ENCODE measurements at regions not wholly inside any gene's neighbourhood (a gene's known extent, or its start where the extent isn't known, plus 50 kb on each side); places are given as distances from the start of the nearest gene placed in this dataset.
"Not testable (repeated sequence)": the region's sequence is repeated elsewhere in the genome, so short reads cannot be mapped to it uniquely, and the experiment has no call there.

DNA sequence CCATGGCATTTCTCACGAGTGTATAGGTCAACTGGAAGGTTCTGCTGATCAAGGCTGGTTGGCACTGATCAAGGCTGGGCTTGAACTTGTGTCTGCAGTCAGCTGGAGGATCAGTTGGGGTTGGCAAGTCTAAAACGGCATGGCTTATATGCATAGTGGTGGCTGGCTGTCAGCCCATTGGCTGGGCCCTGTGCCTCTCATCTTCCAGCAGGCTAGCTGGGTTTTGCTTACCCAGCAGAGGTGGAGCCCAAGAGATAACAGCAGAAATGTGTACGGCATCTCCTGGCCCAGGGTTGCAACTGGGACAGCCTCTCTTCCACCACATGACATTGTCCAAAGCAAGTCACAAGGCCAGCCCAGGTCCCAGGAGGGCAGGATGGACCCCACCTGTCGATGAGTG, 158.2 kb downstream of the BMP7 start:
- Histone ChIP-seq H3K14ac (ENCODE audit: low read length) (no peak overlapping the region), H2BK120ac (ENCODE audit: insufficient read depth, low read length, poor library complexity) (no peak overlapping the region), H4K12ac (ENCODE audit: low read depth, low read length) (no peak overlapping the region), H3K27ac (ENCODE audit: low read depth, low read length) (no peak overlapping the region), H2AK5ac (ENCODE audit: low read length) (no peak overlapping the region), H3K4me1 (ENCODE audit: control insufficient read depth in 1 of 2, insufficient read depth in 2 of 2, low read length in 2 of 2) (no peaks in the 10 kb centered on the region), H2BK5ac (ENCODE audit: low read depth, low read length, poor library complexity) (no peak overlapping the region), H3K79me1 (ENCODE audit: low read length) (no peaks in the 10 kb centered on the region), H3K9me3 (ENCODE audit: insufficient read depth, low read depth, low read length) (no peaks in the 10 kb centered on the region), H4K8ac (ENCODE audit: low read depth, low read length) (no peak overlapping the region), H3K18ac (ENCODE audit: low read length) (no peak overlapping the region), H3K79me2 (ENCODE audit: control insufficient read depth, insufficient read depth, low read length, poor library complexity) (no peaks in the 10 kb centered on the region), H4K91ac (ENCODE audit: low read depth, low read length) (no peak overlapping the region), H2BK12ac (ENCODE audit: low read length) (no peak overlapping the region), H3K36me3 (ENCODE audit: control insufficient read depth in 1 of 2, insufficient read depth in 2 of 2, low read length in 2 of 2) (no peaks in the 10 kb centered on the region), H3K23ac (ENCODE audit: low read length) (no peak overlapping the region), H2AFZ (ENCODE audit: insufficient read depth, low read length, poor library complexity) (no peak overlapping the region), H3K4me3 (ENCODE audit: low read depth, low read length) (no peak overlapping the region), H3K9ac (ENCODE audit: low read length) (no peak overlapping the region), H3K4ac (ENCODE audit: low read depth, low read length) (no peak overlapping the region), H3K27me3 (ENCODE audit: insufficient read depth, low read length) (no peaks in the 10 kb centered on the region), H3K4me2 (ENCODE audit: low read length) (no peak overlapping the region)
- WGBS (ENCODE audit: extremely low coverage, insufficient coverage, insufficient read length) = no CpG with 5 or more reads among the region's 4 CpGs
- DNase-seq = no peak

DNA sequence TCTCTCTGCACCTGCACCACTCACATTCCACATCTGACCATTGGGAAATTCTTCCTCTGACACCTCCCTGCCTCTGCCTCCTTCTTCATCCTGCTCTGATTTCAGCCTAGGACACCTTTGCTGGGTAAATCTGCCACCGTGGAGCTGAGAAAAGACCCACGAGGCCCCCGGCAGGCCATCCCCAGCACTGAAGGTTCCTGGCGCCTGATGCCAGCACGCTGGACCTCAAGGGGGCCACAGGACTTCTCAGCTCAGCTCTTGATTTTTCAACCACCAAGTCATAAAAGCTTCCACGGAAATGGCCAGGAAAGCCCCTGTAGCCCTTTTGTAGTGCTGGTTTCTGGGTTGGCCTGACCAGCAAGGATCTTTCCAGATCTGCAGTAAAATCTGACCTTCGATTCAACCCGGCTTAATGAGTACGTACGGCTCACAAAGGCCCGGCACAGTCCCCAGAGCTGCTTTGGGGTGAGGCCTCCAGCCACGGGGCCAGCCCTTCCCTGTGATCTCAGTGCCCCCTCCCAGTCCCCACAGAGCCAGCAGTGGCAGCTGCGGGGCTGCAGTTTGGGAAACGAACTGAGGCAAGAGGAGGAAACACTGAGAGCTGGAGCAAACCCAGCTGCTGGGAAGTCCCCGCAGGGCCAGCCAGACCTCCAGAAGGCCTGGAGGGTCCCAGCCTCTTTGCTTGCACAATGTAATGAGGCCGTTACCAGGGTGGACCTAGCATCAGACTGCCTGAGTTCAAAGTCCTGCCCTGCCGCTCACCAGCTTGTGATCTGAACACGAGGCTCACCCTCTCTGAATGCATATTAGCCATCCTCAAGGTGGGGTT, 157.5 kb downstream of the BMP7 start:
- Histone ChIP-seq H3K36me3 (ENCODE audit: control insufficient read depth in 1 of 2, insufficient read depth in 2 of 2, low read length in 2 of 2) (no peaks in the 10 kb centered on the region), H3K27ac (ENCODE audit: low read depth, low read length) (no peak overlapping the region), H3K4me2 (ENCODE audit: low read length) (no peak overlapping the region), H2BK5ac (ENCODE audit: low read depth, low read length, poor library complexity) (no peak overlapping the region), H4K12ac (ENCODE audit: low read depth, low read length) (no peak overlapping the region), H3K23ac (ENCODE audit: low read length) (no peak overlapping the region), H2BK12ac (ENCODE audit: low read length) (no peak overlapping the region), H2AFZ (ENCODE audit: insufficient read depth, low read length, poor library complexity) (no peak overlapping the region), H3K4ac (ENCODE audit: low read depth, low read length) (no peak overlapping the region), H3K18ac (ENCODE audit: low read length) (no peak overlapping the region), H3K9me3 (ENCODE audit: insufficient read depth, low read depth, low read length) (no peaks in the 10 kb centered on the region), H4K91ac (ENCODE audit: low read depth, low read length) (no peak overlapping the region), H3K9ac (ENCODE audit: low read length) (no peak overlapping the region), H3K4me3 (ENCODE audit: low read depth, low read length) (no peak overlapping the region), H2BK120ac (ENCODE audit: insufficient read depth, low read length, poor library complexity) (no peak overlapping the region), H3K79me1 (ENCODE audit: low read length) (no peaks in the 10 kb centered on the region), H4K8ac (ENCODE audit: low read depth, low read length) (no peak overlapping the region), H3K27me3 (ENCODE audit: insufficient read depth, low read length) (no peaks in the 10 kb centered on the region), H3K14ac (ENCODE audit: low read length) (no peak overlapping the region), H3K4me1 (ENCODE audit: control insufficient read depth in 1 of 2, insufficient read depth in 2 of 2, low read length in 2 of 2) (no peaks in the 10 kb centered on the region), H3K79me2 (ENCODE audit: control insufficient read depth, insufficient read depth, low read length, poor library complexity) (no peaks in the 10 kb centered on the region), H2AK5ac (ENCODE audit: low read length) (no peak overlapping the region)
- WGBS (ENCODE audit: extremely low coverage, insufficient coverage, insufficient read length) = no CpG with 5 or more reads among the region's 18 CpGs
- DNase-seq = peak in 1 of 2 donors; percentile 42

DNA sequence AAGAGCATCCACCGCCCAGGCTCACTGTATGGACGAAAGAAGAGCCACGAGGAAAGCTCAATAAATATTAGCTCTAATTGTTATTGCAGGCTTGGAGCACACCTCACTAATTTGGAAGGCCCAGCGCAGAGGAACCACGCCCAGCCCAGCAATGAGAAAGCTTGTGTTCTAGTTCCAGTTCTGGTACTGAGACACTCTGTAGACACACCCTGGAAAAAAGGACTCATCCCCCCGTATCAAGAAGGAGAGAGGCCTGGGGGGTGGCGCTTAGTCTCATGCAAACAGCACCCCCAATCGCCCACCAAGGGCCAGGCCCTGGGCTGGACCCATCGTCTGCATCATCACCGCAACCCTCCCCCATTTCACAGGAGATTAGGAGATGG, 156.9 kb downstream of the BMP7 start:
- H2BK12ac ChIP-seq (ENCODE audit: low read length) = no peak overlapping the region
- WGBS (ENCODE audit: extremely low coverage, insufficient coverage, insufficient read length) = no CpG with 5 or more reads among the region's 10 CpGs

DNA sequence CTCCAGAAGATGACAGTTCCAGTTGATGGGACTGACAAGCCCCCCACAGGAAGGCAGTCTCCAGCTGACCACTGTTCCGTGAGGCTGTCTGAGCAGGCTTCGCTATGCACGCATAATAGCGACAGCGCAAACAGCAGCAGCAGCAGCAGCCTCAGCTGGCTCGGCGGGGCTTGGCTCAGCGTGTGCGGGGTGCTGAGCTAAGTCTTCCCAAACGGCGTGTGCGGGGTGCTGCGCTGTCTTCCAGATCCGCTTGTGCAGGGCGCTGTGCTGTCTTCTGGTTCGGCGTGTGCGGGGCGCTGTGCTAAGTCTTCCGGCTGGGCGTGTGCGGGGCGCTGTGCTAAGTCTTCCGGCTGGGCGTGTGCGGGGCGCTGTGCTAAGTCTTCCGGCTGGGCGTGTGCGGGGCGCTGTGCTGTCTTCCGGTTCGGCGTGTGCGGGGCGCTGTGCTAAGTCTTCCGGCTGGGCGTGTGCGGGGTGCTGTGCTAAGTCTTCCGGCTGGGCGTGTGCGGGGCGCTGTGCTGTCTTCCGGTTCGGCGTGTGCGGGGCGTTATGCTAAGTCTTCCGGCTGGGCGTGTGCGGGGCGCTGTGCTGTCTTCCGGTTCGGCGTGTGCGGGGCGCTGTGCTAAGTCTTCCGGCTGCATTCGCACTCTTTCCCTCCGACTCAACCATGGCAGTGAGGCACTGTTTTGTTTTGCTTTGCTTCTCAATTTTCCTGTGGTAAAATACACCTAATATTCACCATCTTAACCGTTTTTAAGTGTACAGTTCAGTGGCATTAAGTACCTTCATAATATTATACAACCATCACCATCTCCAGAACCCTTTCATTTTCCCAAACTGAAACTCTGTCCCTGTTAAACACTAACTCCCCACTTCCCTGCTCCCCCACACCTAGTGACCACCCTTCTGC, 156.1 kb downstream of the BMP7 start:
- no CpG with 5 or more reads among the region's 61 CpGs for WGBS (ENCODE audit: extremely low coverage, insufficient coverage, insufficient read length)
- H3K4ac ChIP-seq (ENCODE audit: low read depth, low read length); H3K14ac ChIP-seq (ENCODE audit: low read length); H2AK5ac ChIP-seq (ENCODE audit: low read length); H4K12ac ChIP-seq (ENCODE audit: low read depth, low read length); H3K79me1 ChIP-seq (ENCODE audit: low read length); H3K18ac ChIP-seq (ENCODE audit: low read length); H2BK5ac ChIP-seq (ENCODE audit: low read depth, low read length, poor library complexity); H3K4me2 ChIP-seq (ENCODE audit: low read length); H3K9ac ChIP-seq (ENCODE audit: low read length); H3K36me3 ChIP-seq (ENCODE audit: control insufficient read depth in 1 of 2, insufficient read depth in 2 of 2, low read length in 2 of 2); H3K4me3 ChIP-seq (ENCODE audit: low read depth, low read length); H2BK12ac ChIP-seq (ENCODE audit: low read length); H2BK120ac ChIP-seq (ENCODE audit: insufficient read depth, low read length, poor library complexity); H4K91ac ChIP-seq (ENCODE audit: low read depth, low read length); H4K8ac ChIP-seq (ENCODE audit: low read depth, low read length); H3K27me3 ChIP-seq (ENCODE audit: insufficient read depth, low read length); H3K27ac ChIP-seq (ENCODE audit: low read depth, low read length); H3K79me2 ChIP-seq (ENCODE audit: control insufficient read depth, insufficient read depth, low read length, poor library complexity); H2AFZ ChIP-seq (ENCODE audit: insufficient read depth, low read length, poor library complexity); H3K9me3 ChIP-seq (ENCODE audit: insufficient read depth, low read depth, low read length); H3K23ac ChIP-seq (ENCODE audit: low read length); H3K4me1 ChIP-seq (ENCODE audit: control insufficient read depth in 1 of 2, insufficient read depth in 2 of 2, low read length in 2 of 2): not testable (repeated sequence)
- peak in 1 of 2 donors; percentile 10 for DNase-seq

More for the DNA sequence above, 156.9 kb downstream of the BMP7 start:
- Histone ChIP-seq H4K12ac (ENCODE audit: low read depth, low read length) (no peak overlapping the region), H4K8ac (ENCODE audit: low read depth, low read length) (no peak overlapping the region), H3K4me2 (ENCODE audit: low read length) (no peak overlapping the region), H3K18ac (ENCODE audit: low read length) (no peak overlapping the region), H3K9ac (ENCODE audit: low read length) (no peak overlapping the region), H3K4me3 (ENCODE audit: low read depth, low read length) (no peak overlapping the region), H3K4me1 (ENCODE audit: control insufficient read depth in 1 of 2, insufficient read depth in 2 of 2, low read length in 2 of 2) (no peaks in the 10 kb centered on the region), H3K23ac (ENCODE audit: low read length) (no peak overlapping the region), H3K27ac (ENCODE audit: low read depth, low read length) (no peak overlapping the region), H3K79me1 (ENCODE audit: low read length) (no peaks in the 10 kb centered on the region), H3K79me2 (ENCODE audit: control insufficient read depth, insufficient read depth, low read length, poor library complexity) (no peaks in the 10 kb centered on the region), H3K36me3 (ENCODE audit: control insufficient read depth in 1 of 2, insufficient read depth in 2 of 2, low read length in 2 of 2) (no peaks in the 10 kb centered on the region), H2BK5ac (ENCODE audit: low read depth, low read length, poor library complexity) (no peak overlapping the region), H3K9me3 (ENCODE audit: insufficient read depth, low read depth, low read length) (no peaks in the 10 kb centered on the region), H3K27me3 (ENCODE audit: insufficient read depth, low read length) (no peaks in the 10 kb centered on the region), H4K91ac (ENCODE audit: low read depth, low read length) (no peak overlapping the region), H2AFZ (ENCODE audit: insufficient read depth, low read length, poor library complexity) (no peak overlapping the region), H2AK5ac (ENCODE audit: low read length) (no peak overlapping the region), H2BK120ac (ENCODE audit: insufficient read depth, low read length, poor library complexity) (no peak overlapping the region), H3K4ac (ENCODE audit: low read depth, low read length) (no peak overlapping the region), H3K14ac (ENCODE audit: low read length) (no peak overlapping the region)
- no peak for DNase-seq
